ENCODE measurements at regions not wholly inside any gene's neighbourhood (a gene's known extent, or its start where the extent isn't known, plus 50 kb on each side); places are given as distances from the start of the nearest gene placed in this dataset.

DNA sequence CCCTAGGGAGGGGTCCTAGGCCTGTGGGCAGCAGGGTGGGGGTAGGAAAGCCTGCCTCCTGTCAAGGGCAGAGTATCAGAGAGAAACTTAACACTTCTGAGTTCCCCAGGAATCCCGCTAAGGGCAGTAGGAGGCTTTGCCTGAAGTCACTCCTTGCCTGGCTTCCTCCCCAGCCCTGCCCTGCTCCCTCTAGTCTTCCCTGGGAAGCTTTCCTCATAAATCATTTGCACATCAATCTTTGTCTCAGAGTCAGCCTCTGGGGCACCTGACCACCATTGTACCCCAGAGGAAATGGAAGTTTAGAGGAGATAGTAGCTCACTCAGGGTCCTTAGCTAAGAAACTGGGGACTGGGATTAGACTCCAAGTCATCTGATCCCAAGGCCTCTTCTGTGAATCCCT, 129.4 kb upstream of the TLE3 start:
- DNase-seq (ENCODE audit: low read depth in 2 of 2) = no peak

DNA sequence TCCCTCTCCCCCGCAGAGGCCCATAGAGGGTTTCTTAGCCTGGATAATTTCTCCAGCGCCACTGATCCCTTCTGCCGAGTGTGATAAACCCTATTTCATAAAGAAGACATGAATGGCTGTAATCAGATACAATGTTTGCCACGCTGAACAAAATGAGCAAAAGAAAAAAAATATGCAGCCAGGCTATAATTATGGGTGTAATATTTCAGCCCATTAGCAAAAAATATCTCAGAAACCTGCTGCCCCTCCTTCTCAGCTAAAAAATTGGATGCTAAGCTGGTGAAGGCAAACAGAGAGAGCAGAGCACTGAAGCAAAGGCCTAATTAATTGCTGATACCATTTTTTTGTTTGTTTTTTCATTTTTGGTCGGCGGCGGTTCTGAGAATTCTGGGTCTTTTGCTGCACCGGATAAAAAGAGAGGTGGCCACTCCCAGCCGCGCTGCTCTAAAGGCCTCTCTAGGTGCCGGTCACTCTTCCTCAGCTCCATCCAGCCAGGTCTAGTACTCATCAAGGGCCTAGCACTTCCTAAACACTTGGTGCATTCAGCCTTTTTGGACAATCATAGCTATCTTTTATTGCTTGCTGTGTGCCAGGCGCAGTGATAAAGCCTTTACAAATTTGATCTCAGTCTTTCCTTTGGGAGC, 128.7 kb upstream of the TLE3 start:
- no peak for DNase-seq (ENCODE audit: low read depth in 2 of 2)

DNA sequence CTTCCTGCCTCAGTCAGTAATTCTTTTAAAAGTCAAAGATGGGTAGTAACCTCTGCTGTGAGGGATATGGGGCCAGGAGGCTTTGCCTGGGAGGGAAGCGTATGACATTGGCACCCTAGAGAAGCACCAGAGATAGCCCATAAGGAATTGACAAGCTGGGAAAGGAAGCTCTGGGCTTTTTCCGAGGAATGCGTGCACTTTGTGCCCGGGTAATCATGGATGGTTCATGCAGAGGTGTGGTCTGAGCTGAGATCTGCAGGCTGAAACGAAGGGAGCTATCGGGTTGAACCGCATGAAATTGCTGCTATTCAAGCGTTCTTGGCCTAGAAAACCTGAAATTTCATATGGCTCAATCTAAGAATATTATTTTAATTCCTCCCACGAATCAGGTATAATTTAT, 127.7 kb upstream of the TLE3 start:
- DNase-seq (ENCODE audit: low read depth in 2 of 2) = no peak

DNA sequence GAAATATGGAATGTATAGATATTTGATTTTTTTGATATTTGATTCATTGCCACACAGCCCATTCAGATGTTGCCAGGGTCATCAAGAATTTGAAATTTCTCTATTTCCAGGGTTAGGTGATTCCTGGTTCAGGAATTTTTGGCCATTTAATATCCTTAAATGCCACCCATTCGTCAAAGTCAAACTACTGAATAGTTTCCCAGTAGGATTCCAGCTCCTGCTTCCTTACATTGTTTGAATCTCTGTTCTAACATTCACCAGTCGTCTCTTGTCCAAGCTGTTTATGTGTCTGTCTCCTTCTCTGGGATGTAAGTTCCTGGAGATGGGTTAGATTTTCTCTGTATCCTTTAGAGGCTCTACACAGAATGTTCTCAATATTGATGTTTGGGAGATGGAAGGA, 124.9 kb upstream of the TLE3 start:
- no peak for DNase-seq (ENCODE audit: low read depth in 2 of 2)

DNA sequence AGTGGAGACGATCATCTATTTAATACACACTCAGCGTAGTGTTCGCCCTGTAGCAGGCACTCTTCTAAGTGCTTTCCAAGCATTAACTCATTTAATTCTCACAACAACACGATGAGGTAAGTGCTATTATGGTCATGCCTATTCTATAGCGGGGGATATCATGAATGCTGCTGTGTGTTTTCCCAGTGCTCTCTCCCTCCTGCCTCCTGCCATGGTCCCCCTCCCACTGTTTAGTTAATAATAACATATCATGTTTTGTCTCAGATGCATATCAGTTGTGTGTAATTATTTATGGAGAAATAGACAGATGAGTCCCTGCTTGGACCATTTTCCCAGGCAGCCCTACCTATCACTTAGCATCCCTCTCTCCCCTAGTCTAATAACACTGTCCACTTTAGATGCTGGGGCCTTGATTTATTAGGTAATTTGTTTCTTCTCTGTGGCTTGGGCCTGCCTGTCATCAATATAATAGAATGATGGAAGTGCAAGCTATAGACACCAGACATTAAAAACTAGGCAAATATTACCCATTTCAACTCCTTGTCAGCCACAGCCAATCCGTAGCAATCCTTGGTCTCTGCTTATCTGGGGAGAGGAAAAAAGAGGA, 122.9 kb upstream of the TLE3 start:
- DNase-seq (ENCODE audit: low read depth in 2 of 2) = no peak

DNA sequence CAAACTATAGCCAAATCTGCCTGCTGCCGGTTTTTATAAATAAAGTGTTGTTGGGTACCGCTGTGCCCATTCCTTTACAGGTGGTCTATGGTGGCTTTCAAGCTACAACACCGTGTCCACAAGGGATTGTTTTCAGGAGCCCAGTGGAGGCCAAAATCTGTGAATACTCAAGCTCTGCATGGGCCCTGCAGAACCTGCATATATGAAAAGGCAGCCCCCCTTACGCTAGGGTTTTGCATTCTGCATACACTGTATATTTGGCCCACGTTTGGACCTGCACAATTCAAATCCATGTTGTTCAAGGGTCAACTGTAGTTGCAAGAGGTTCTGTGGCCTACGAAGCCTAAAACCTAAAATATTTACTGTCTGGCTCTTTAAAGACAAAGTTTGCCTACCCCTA, 122.2 kb upstream of the TLE3 start:
- DNase-seq (ENCODE audit: low read depth in 2 of 2) = no peak

DNA sequence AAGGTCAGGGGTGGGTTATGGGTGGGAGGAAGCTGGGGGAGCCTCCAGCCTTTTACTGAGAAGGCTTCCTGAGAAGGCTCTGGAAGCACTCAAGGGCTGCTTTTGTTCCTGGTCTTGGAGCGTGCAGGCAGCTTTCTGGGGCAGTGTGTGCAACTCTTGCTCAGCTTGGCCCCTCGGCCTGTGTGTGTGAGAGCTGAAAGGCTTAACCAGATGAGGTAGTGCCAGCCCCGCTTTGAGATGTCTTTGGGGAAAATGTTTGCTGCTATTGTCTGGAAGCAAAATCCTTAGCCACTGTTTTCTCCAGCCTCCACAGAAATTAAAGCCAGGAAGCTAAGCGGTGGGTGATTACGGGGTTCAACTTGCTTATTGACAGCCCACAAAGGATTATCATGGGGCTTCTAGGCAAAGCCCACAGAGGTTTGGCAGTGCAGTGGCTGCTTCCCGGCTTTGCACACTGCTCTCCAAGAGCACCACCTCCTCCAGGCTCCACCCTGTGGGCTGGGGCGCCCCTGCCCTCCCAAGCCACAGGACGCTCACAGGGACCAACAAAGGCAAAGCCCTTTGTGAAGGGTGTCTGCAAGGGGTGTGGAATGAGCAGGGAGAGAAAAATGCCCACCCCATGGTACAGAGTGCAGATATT, 121.7 kb upstream of the TLE3 start:
- no peak for DNase-seq (ENCODE audit: low read depth in 2 of 2)

GRCh38 chr15:70217226-70218160, 119.8 kb upstream of the TLE3 start:
- DNase-seq (ENCODE audit: low read depth in 2 of 2) = no peak

- no peak for DNase-seq (ENCODE audit: low read depth in 2 of 2)
Observed at GRCh38 chr15:70215951-70216350, 118.2 kb upstream of the TLE3 start.

- DNase-seq (ENCODE audit: low read depth in 2 of 2) = no peak
Observed at GRCh38 chr15:70214941-70215635, 117.4 kb upstream of the TLE3 start.

DNA sequence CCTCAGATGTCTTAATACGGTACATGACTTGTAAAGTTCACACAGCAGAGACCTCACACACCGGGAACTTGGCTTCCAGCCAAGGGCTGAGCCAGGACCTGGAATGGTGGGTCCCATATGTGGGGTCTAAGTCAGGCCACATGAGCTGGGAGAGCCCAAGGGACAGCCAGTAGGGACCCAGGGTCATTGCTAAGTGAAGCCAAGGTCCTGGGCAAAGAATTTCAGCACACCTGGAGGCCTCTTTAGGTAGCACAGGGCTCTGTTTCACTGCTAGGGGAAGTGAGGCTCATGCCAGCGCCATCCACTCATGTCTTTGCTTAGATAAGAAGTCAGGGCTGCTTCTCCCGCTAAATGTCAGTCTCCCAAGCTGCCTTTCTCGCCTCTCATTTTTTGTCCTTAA, 116.6 kb upstream of the TLE3 start:
- no peak for DNase-seq (ENCODE audit: low read depth in 2 of 2)

DNA sequence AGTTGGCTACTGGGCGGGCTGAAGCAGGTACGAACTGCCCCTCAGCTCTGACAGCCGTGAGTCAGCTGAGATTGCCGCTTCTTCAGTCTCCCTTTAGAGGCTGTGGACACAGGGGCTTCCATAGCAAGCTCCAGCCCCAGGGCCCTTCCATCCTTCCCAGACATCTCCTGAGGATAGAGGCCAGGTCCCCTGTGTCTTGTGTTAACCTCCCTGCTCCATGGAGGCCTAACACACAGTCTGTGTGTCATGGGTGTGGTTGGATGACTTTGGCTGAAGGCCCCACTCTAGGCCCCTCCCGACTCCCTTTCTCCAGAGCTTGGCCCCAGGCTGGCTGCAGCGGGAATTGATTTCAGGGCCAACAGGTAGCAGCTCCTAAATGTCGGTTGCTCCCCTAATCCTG, 116.1 kb upstream of the TLE3 start:
- DNase-seq (ENCODE audit: low read depth in 2 of 2) = no peak

- no peak for DNase-seq (ENCODE audit: low read depth in 2 of 2)
Observed at GRCh38 chr15:70212963-70213315, 115.2 kb upstream of the TLE3 start.

DNA sequence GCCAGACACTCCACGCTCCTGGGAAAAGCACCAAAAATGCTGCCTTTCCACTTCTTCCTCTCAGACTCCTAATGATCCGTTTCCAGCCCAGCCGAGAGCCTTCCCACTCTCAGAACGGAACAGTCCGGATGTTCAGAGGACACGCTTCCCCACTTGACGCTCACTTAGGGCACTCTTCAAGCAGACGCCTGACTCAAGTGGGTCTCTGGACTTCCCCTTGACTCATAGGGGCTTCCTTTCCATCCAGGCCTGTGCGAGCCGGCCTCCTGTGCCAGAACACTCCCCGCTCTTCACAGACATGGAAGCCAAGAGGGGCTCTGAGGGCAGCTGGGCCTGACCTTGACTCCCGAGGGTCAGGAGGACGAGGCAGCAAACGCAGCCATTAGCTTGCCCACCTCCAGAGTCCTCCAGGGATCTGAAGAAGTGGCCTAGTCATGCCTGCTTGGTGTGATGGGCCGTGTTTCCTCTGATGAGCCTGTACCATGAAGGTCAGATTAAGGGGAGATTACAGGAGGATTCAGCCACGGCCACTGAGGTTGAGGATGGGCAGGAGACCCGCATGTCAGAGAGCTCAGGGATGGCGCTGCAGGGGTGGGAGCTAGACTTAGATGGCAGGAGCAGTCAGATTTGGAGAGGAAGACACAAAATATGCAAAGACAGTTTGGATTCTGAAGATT, 114.7 kb upstream of the TLE3 start:
- DNase-seq (ENCODE audit: low read depth in 2 of 2) = no peak

DNA sequence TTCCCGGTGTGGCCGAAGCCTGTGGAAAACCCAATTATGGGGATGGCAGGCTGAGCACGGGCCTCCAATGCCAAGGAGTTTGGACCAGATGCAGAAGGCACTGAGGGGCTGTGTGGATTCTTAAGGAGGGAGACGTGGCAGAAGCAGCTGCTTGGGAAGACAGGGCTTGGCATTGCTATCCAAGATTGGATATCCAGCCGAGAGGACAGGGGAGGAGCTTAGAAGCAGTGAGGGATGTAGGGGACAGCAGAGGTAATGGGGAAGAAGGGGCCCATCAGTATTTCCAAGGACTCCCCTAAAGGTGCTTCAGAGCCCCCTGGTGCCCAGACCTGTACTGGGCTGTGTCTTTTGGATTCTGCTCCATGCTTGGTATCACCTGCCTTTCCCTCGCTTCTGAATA, 112.8 kb upstream of the TLE3 start:
- no peak for DNase-seq (ENCODE audit: low read depth in 2 of 2)

- DNase-seq (ENCODE audit: low read depth in 2 of 2) = no peak
Observed at GRCh38 chr15:70210076-70210475, 112.4 kb upstream of the TLE3 start.

GRCh38 chr15:70209499-70209898, 111.8 kb upstream of the TLE3 start:
- no peak for DNase-seq (ENCODE audit: low read depth in 2 of 2)

- no peak for DNase-seq (ENCODE audit: low read depth in 2 of 2)
Observed at GRCh38 chr15:70208332-70208731, 110.6 kb upstream of the TLE3 start.

GRCh38 chr15:70206668-70207067, 109.0 kb upstream of the TLE3 start:
- DNase-seq (ENCODE audit: low read depth in 2 of 2) = no peak

DNA sequence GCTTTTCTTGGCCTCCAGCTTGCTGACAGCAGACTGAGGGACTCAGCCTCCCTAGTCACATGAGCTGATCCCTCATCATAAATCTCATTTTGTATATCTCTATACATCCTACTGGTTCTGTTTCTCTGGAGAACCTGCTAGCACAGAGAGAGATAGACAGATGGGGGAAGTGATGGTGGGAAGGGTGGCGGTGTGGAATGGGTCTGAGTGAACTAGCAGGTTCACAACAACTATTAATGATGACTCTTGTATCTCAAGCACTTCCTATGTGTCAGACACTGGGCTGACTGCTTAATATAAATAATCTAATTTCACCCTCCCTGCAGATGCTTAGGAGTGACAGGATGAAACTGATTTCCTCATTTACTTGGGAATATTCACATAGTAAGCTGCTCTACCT, 106.9 kb upstream of the TLE3 start:
- DNase-seq (ENCODE audit: low read depth in 2 of 2) = no peak

GRCh38 chr15:70203981-70204560, 106.4 kb upstream of the TLE3 start:
- DNase-seq (ENCODE audit: low read depth in 2 of 2) = no peak

All from stimulated activated CD4-positive, alpha-beta T cell treated with anti-CD3 and anti-CD28 coated beads, Interleukin-15, amount 100 ng/mL, for 48 hours (primary cell).